Retinal pigment epithelial cell (primary cell): ENCODE measurements at regions not wholly inside any gene's neighbourhood (a gene's known extent, or its start where the extent isn't known, plus 50 kb on each side); places are given as distances from the start of the nearest gene placed in this dataset.

Experiments used
- DNase-seq: peaks from one replicate; pipeline ENCODE4 v3.0.0-alpha.2; 2010; ENCODE audit warnings: low read depth
- H3K4me3 ChIP-seq: 2 replicates; pipeline ENCODE4 v1.5.1; 2011; ENCODE audit warnings: mild to moderate bottlenecking, low read length, control low read depth, moderate library complexity
- CTCF ChIP-seq: conservative IDR thresholded peaks from 2 replicates; pipeline ENCODE4 v1.5.1; 2011; ENCODE audit warnings: low read depth, low read length, control low read depth, inconsistent platforms

GRCh38 chr2:176595986-176596385 is 326.7 kb downstream of the MTX2 start:
- peak; percentile 70 for DNase-seq
- H3K4me3 ChIP-seq: no peak overlapping the region
- TF ChIP-seq CTCF: no peak

DNA sequence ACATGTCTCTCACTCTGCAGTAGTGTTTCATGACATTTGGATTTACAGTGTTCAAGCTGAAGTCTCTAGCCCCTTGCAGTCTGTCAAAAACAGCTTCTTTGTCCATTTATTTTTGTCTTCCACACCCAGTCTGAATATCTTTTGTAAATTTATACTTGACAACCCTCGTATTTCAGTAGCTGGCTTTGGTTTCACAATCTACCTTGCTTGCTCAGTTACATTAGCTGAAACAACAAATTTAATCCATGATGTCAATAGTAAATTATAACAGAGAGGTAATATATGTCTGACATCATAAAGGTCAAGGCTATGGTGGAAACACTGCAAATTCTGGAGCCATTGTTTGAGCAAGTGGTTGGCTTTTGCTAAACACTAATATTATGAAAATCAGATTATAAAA is 328.7 kb downstream of the MTX2 start:
- no peak for DNase-seq
- no peak overlapping the region for H3K4me3 ChIP-seq
- no peak for TF ChIP-seq CTCF

DNA sequence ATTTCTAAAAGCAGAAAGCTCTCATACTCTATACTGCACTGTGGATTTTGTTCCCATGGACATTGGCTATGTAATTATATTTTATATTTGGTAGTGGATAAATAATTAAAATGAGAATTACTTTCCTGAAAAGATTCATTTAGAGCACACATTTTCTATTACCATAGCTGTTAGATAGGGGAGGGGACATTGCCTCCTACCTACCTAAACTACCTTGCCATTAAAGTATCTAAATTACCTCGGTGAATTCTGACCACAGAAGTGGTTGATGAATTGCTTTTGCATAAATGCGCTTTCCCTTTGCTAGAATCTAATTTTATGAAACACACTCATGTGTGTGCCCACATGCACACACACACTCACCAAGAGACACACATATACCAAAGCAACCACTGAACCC is 329.1 kb downstream of the MTX2 start:
- no peak overlapping the region for H3K4me3 ChIP-seq
- no peak for DNase-seq
- no peak for TF ChIP-seq CTCF

GRCh38 chr2:176599796-176600485 is 330.7 kb downstream of the MTX2 start:
- DNase-seq: no peak
- H3K4me3 ChIP-seq: no peak overlapping the region
- no peak for TF ChIP-seq CTCF

- no peak for DNase-seq
- no peak for TF ChIP-seq CTCF
- no peak overlapping the region for H3K4me3 ChIP-seq
Measured at GRCh38 chr2:176601066-176601465, 331.8 kb downstream of the MTX2 start.

- H3K4me3 ChIP-seq: no peak overlapping the region
- TF ChIP-seq CTCF: no peak
Measured at GRCh38 chr2:176612036-176612435, 342.8 kb downstream of the MTX2 start.

DNA sequence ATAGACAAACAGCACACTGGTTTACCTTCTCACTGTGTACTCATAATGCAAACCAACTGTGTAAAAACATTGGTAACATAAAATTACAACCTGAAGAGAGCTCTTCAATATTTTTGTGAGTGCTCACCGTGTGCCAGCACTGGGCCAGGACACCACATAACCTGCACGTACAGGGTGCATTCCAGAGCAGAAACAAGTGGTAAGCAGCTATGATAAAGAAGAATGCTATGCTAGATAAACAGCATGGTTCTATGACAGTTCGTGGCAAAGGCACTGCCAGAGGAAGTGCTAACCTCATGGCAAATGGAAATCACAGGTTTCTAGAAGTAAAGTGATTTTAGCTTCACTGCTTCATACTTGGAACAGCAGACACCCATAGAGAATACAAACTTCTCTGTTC is 343.5 kb downstream of the MTX2 start:
- no peak for DNase-seq
- no peak for TF ChIP-seq CTCF
- H3K4me3 ChIP-seq: no peak overlapping the region

More at GRCh38 chr2:176612036-176612435, 342.8 kb downstream of the MTX2 start:
- DNase-seq: no peak
